ENCODE measurements at regions not wholly inside any gene's neighbourhood (a gene's known extent, or its start where the extent isn't known, plus 50 kb on each side); places are given as distances from the start of the nearest gene placed in this dataset.

- TF ChIP-seq EP300 (IDR thresholded peaks at IDR 0.05), result no peak
- TF ChIP-seq CTCF (IDR thresholded peaks at IDR 0.05), result no peak
Measured at GRCh38 chr4:19224820-19225219, 1026.9 kb upstream of the SLIT2 start.
